Endothelial cell (in vitro differentiated cells): ENCODE measurements at regions not wholly inside any gene's neighbourhood (a gene's known extent, or its start where the extent isn't known, plus 50 kb on each side); places are given as distances from the start of the nearest gene placed in this dataset.

ENCODE experiments used
- DNase-seq: peaks from one replicate; pipeline ENCODE4 v3.0.0; 2021; ENCODE audit warnings: low spot score
- H3K27ac Mint-ChIP-seq: one replicate; pipeline ENCODE4 v1.8.0; 2021; ENCODE audit warnings: mixed read lengths, inconsistent platforms; ENCODE audit not compliant: unreplicated experiment
- H3K27me3 Mint-ChIP-seq: one replicate; pipeline ENCODE4 v1.8.0; 2021; ENCODE audit warnings: mild to moderate bottlenecking, moderate library complexity, mixed read lengths, inconsistent platforms; ENCODE audit not compliant: unreplicated experiment
- H3K36me3 Mint-ChIP-seq: one replicate; pipeline ENCODE4 v1.8.0; 2021; ENCODE audit warnings: mild to moderate bottlenecking, low read depth, mixed read lengths, inconsistent platforms; ENCODE audit not compliant: unreplicated experiment
- H3K4me1 Mint-ChIP-seq: one replicate; pipeline ENCODE4 v1.8.0; 2021; ENCODE audit warnings: mild to moderate bottlenecking, mixed read lengths, inconsistent platforms; ENCODE audit not compliant: unreplicated experiment
- H3K4me3 Mint-ChIP-seq: one replicate; pipeline ENCODE4 v1.8.0; 2021; ENCODE audit warnings: mild to moderate bottlenecking, mixed read lengths, inconsistent platforms; ENCODE audit not compliant: unreplicated experiment
- H3K9me3 Mint-ChIP-seq: one replicate; pipeline ENCODE4 v1.8.0; 2021; ENCODE audit warnings: mixed read lengths, inconsistent platforms; ENCODE audit not compliant: unreplicated experiment
- CTCF ChIP-seq: fragments of 200-600 bp; sonication (generic); IDR thresholded peaks from one replicate; pipeline ENCODE4 v1.5.0; 2021; ENCODE audit warnings: antibody characterized with exemption; ENCODE audit not compliant: unreplicated experiment

- no peak for DNase-seq
- Mint-ChIP-seq H3K27ac (no peak overlapping the region), H3K4me1 (no peaks in the 10 kb centered on the region), H3K36me3 (no peaks in the 10 kb centered on the region), H3K9me3 (no peaks in the 10 kb centered on the region), H3K4me3 (no peak overlapping the region), H3K27me3 (no peaks in the 10 kb centered on the region)
- TF ChIP-seq CTCF = no peak
These were observed 397.9 kb upstream of the JARID2 start for GRCh38 chr6:14848019-14848418.

- TF ChIP-seq CTCF = no peak
- Mint-ChIP-seq H3K27ac (no peak overlapping the region), H3K4me1 (no peaks in the 10 kb centered on the region), H3K36me3 (no peaks in the 10 kb centered on the region), H3K27me3 (no peaks in the 10 kb centered on the region), H3K4me3 (no peak overlapping the region), H3K9me3 (no peaks in the 10 kb centered on the region)
- no peak for DNase-seq
These were observed 396.7 kb upstream of the JARID2 start for GRCh38 chr6:14849185-14849584.

- Mint-ChIP-seq H3K27ac (no peak overlapping the region), H3K4me1 (no peaks in the 10 kb centered on the region), H3K27me3 (peaks cover 1% of the 10 kb centered on the region), H3K4me3 (no peak overlapping the region), H3K9me3 (no peaks in the 10 kb centered on the region), H3K36me3 (no peaks in the 10 kb centered on the region)
- no peak for TF ChIP-seq CTCF
- no peak for DNase-seq
These were observed 394.6 kb upstream of the JARID2 start for GRCh38 chr6:14851281-14851680.

DNA sequence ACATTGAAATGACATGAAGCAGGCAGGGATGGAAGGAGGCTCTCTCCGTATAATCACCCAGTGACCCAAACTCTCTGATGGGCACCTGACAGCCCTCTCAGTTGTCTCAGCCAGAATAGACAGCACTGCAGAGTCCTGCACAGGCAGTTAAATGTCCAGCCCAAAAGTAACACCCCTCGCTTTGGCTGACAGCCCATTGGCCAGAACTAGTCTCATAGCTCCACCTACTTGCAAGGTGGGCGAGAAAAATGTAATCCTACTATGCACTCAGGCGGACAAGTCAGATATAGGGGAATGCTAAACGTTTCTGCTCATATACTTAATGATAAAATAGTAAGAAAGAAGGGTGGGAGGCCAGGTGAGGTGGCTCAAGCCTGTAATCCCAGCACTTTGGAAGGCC lies 393.5 kb upstream of the JARID2 start:
- no peak for TF ChIP-seq CTCF
- Mint-ChIP-seq H3K36me3 (no peaks in the 10 kb centered on the region), H3K4me1 (no peaks in the 10 kb centered on the region), H3K9me3 (no peaks in the 10 kb centered on the region), H3K4me3 (no peak overlapping the region), H3K27me3 (peaks cover 2% of the 10 kb centered on the region), H3K27ac (no peak overlapping the region)
- no peak for DNase-seq

GRCh38 chr6:14856177-14856576 lies 389.7 kb upstream of the JARID2 start:
- Mint-ChIP-seq H3K4me3 (no peak overlapping the region), H3K27ac (no peak overlapping the region), H3K27me3 (peaks cover 2% of the 10 kb centered on the region), H3K9me3 (no peaks in the 10 kb centered on the region), H3K4me1 (peaks cover 4% of the 10 kb centered on the region), H3K36me3 (no peaks in the 10 kb centered on the region)
- no peak for TF ChIP-seq CTCF
- DNase-seq = no peak
